CD4-positive, alpha-beta T cell (primary cell): ENCODE measurements at regions not wholly inside any gene's neighbourhood (a gene's known extent, or its start where the extent isn't known, plus 50 kb on each side); places are given as distances from the start of the nearest gene placed in this dataset.

Experiments
- ATAC-seq: fragments of 200-7000 bp; cut with Tn5 transposase; one replicate; pipeline ENCODE4 v1.10.0; 2022; ENCODE audit warnings: mild to moderate bottlenecking; ENCODE audit not compliant: poor library complexity
- CTCF ChIA-PET: fragments of 350-600 bp; sonication (Branson Sonifier 250); formaldehyde crosslinking; loops from one replicate; lab custom pipeline; 2021; ENCODE audit warnings: antibody characterized with exemption, inconsistent platforms; lab: Charles Lee
- POLR2A ChIA-PET: fragments of 350-600 bp; sonication (Branson Sonifier 250); formaldehyde crosslinking; loops from one replicate; lab custom pipeline; 2021; ENCODE audit warnings: antibody characterized with exemption, inconsistent platforms; lab: Charles Lee
- DNase-seq, 14 experiments: peaks; one replicate each; pipeline ENCODE4 v3.0.0-alpha.2; 2013 to 2020; ENCODE audit warnings: mixed read lengths in 2 of 14
- H3K27ac ChIP-seq, 2 donors: one replicate each; pipeline versions ENCODE4 v1.5.1 to v1.7.0; 2013; ENCODE audit warnings: low read length in 2 of 2, low read depth in 1 of 2, mild to moderate bottlenecking in 1 of 2
- H3K27me3 ChIP-seq, 2 experiments: 1 replicate in 1 of 2; 2 replicates in 1 of 2; pipeline versions ENCODE4 v1.6.1 to v1.7.0; 2013; ENCODE audit warnings: low read length in 2 of 2, control low read depth in 1 of 2, mild to moderate bottlenecking in 1 of 2, moderate library complexity in 1 of 2; ENCODE audit not compliant: insufficient read depth in 2 of 2, control insufficient read depth in 1 of 2
- H3K36me3 ChIP-seq: one replicate; pipeline ENCODE4 v1.6.1; 2013; ENCODE audit warnings: low read length, control low read depth; ENCODE audit not compliant: insufficient read depth
- H3K4me1 ChIP-seq: one replicate; pipeline ENCODE4 v1.6.1; 2013; ENCODE audit warnings: low read length, control low read depth; ENCODE audit not compliant: insufficient read depth
- H3K4me3 ChIP-seq: one replicate; pipeline ENCODE4 v1.5.1; 2013; ENCODE audit warnings: mild to moderate bottlenecking, low read length, moderate library complexity
- H3K9me3 ChIP-seq, 2 experiments: 1 replicate in 1 of 2; 2 replicates in 1 of 2; pipeline versions ENCODE4 v1.6.1 to v1.7.0; 2013; ENCODE audit warnings: low read length in 2 of 2, mild to moderate bottlenecking in 2 of 2, control low read depth in 1 of 2, moderate library complexity in 1 of 2; ENCODE audit not compliant: control insufficient read depth in 1 of 2, insufficient read depth in 1 of 2
- H3K27ac Mint-ChIP-seq: one replicate; pipeline ENCODE4 v1.8.0; 2020; ENCODE audit warnings: mixed read lengths
- H3K27me3 Mint-ChIP-seq: one replicate; pipeline ENCODE4 v1.8.0; 2021; ENCODE audit warnings: mixed read lengths
- H3K36me3 Mint-ChIP-seq: one replicate; pipeline ENCODE4 v1.8.0; 2021; ENCODE audit warnings: low read depth, mixed read lengths
- H3K4me1 Mint-ChIP-seq: one replicate; pipeline ENCODE4 v1.8.0; 2021; ENCODE audit warnings: low read depth, mixed read lengths
- H3K4me3 Mint-ChIP-seq: one replicate; pipeline ENCODE4 v1.8.0; 2020; ENCODE audit warnings: mild to moderate bottlenecking, mixed read lengths
- H3K9me3 Mint-ChIP-seq: one replicate; pipeline ENCODE4 v1.8.0; 2020; ENCODE audit warnings: mixed read lengths
- CTCF ChIP-seq: fragments of 200-600 bp; IDR thresholded peaks from one replicate; pipeline ENCODE4 v1.8.0; 2022; ENCODE audit warnings: antibody characterized with exemption, mild to moderate bottlenecking
- intact Hi-C, 2 experiments: fragments of 100-400 bp; cut with DNase I in 1 of 2; cut with micrococcal nuclease in 1 of 2; formaldehyde crosslinking; loops; one replicate each; pipeline versions ENCODE4 v1.15.1 to v1.9.0; 2023 to 2025; cut with DNase I, micrococcal nuclease

GRCh38 chr16:65540901-65541300 lies 419.0 kb upstream of the CDH11 start:
- H3K27ac Mint-ChIP-seq: no peak overlapping the region

GRCh38 chr16:65538976-65539375 lies 417.1 kb upstream of the CDH11 start:
- no peaks in the 10 kb centered on the region for H3K4me1 Mint-ChIP-seq
- H3K27ac ChIP-seq: no peak overlapping the region
- H3K36me3 Mint-ChIP-seq: no peaks in the 10 kb centered on the region
- no peaks in the 10 kb centered on the region for H3K4me1 ChIP-seq
- ATAC-seq (no peak), DNase-seq (no peak)
- ChIA-PET POLR2A (no interaction called here), CTCF (no interaction called here)
- no peaks in the 10 kb centered on the region for H3K27me3 ChIP-seq
- intact Hi-C loops: no loop called here
- no peaks in the 10 kb centered on the region for H3K36me3 ChIP-seq
- no peak overlapping the region for H3K4me3 ChIP-seq
- no peaks in the 10 kb centered on the region for H3K27me3 Mint-ChIP-seq
- H3K27ac Mint-ChIP-seq: no peak overlapping the region
- peaks cover 14% of the 10 kb centered on the region for H3K9me3 Mint-ChIP-seq
- no peak overlapping the region for H3K4me3 Mint-ChIP-seq
- H3K9me3 ChIP-seq: peaks cover 5% of the 10 kb centered on the region in 2 experiments
- TF ChIP-seq CTCF: no peak

More at GRCh38 chr16:65540901-65541300, 419.0 kb upstream of the CDH11 start:
- no peaks in the 10 kb centered on the region for H3K27me3 Mint-ChIP-seq
- H3K36me3 Mint-ChIP-seq: no peaks in the 10 kb centered on the region
- no peaks in the 10 kb centered on the region for H3K4me1 Mint-ChIP-seq
- Histone ChIP-seq H3K27me3 (no peaks in the 10 kb centered on the region), H3K36me3 (no peaks in the 10 kb centered on the region), H3K9me3 (peaks cover 5% of the 10 kb centered on the region in 2 experiments), H3K4me1 (no peaks in the 10 kb centered on the region), H3K4me3 (no peak overlapping the region), H3K27ac (no peak overlapping the region)
- TF ChIP-seq CTCF: no peak
- DNase-seq: no peak
- no peak for ATAC-seq
- ChIA-PET CTCF (no interaction called here), POLR2A (no interaction called here)
- no peak overlapping the region for H3K4me3 Mint-ChIP-seq
- H3K9me3 Mint-ChIP-seq: peaks cover 14% of the 10 kb centered on the region
- intact Hi-C loops: no loop called here

- no peak overlapping the region for H3K27ac ChIP-seq
- no peak overlapping the region for H3K4me3 ChIP-seq
- DNase-seq (no peak), ATAC-seq (no peak)
- no peaks in the 10 kb centered on the region for H3K36me3 ChIP-seq
- no peaks in the 10 kb centered on the region for H3K4me1 Mint-ChIP-seq
- no peaks in the 10 kb centered on the region for H3K4me1 ChIP-seq
- H3K9me3 ChIP-seq: peaks cover 0 to 5% of the 10 kb centered on the region in 2 experiments
- no peaks in the 10 kb centered on the region for H3K27me3 Mint-ChIP-seq
- ChIA-PET CTCF (no interaction called here), POLR2A (no interaction called here)
- no peak overlapping the region for H3K4me3 Mint-ChIP-seq
- no peak for TF ChIP-seq CTCF
- no peaks in the 10 kb centered on the region for H3K27me3 ChIP-seq
- H3K27ac Mint-ChIP-seq: no peak overlapping the region
- intact Hi-C loops: no loop called here
- H3K9me3 Mint-ChIP-seq: peaks cover 12% of the 10 kb centered on the region
- H3K36me3 Mint-ChIP-seq: no peaks in the 10 kb centered on the region
These were observed 415.5 kb upstream of the CDH11 start for GRCh38 chr16:65537336-65537735.
